IMR-90 (cell line): ENCODE measurements at regions not wholly inside any gene's neighbourhood (a gene's known extent, or its start where the extent isn't known, plus 50 kb on each side); places are given as distances from the start of the nearest gene placed in this dataset.
A peak's percentile ranks its signal among the peaks of the same experiment; 100 is the strongest.

Experiments
- ATAC-seq: fragments of 200-7000 bp; cut with Tn5 transposase; 2 replicates; pipeline ENCODE4 v1.9.1; 2020; ENCODE audit warnings: low read depth, mild to moderate bottlenecking, moderate library complexity
- BruUV-seq: library from RNA; stranded (reverse); fragments of 400-500 nt; replicated peaks from 2 replicates; lab custom pipeline; 2021; lab: Mats Ljungman, UMichigan
- CTCF ChIA-PET: fragments of 300-600 bp; formaldehyde crosslinking; extraction: SDS; loops from one replicate; lab custom pipeline; 2021; ENCODE audit warnings: antibody characterized with exemption; lab: Yijun Ruan, JAX
- POLR2A ChIA-PET: fragments of 300-600 bp; sonication (Branson Sonifier 250); formaldehyde crosslinking; loops from one replicate; lab custom pipeline; 2022; ENCODE audit warnings: antibody characterized with exemption; ENCODE audit not compliant: unreplicated experiment; lab: Charles Lee
- DNase-seq: peaks from one replicate; pipeline ENCODE4 v3.0.0; 2013
- H2AFZ ChIP-seq: replicated peaks from 2 replicates; pipeline ENCODE3; 2013; ENCODE audit warnings: low read length, mild to moderate bottlenecking; ENCODE audit not compliant: poor library complexity
- H2AK5ac ChIP-seq: 2 replicates; pipeline ENCODE4 v1.6.1; 2013; ENCODE audit warnings: low read depth, low read length, inconsistent platforms
- H2AK9ac ChIP-seq: replicated peaks from 2 replicates; pipeline ENCODE3; 2013; ENCODE audit warnings: mild to moderate bottlenecking, low read depth, low read length, moderate library complexity; ENCODE audit not compliant: poor library complexity
- H2BK120ac ChIP-seq: 2 replicates; pipeline ENCODE4 v1.6.1; 2013; ENCODE audit warnings: low read depth, low read length, inconsistent platforms
- H2BK15ac ChIP-seq: 3 replicates; pipeline ENCODE4 v1.6.1; 2013; ENCODE audit warnings: low read depth, low read length, inconsistent platforms
- H2BK20ac ChIP-seq: 2 replicates; pipeline ENCODE4 v1.6.1; 2013; ENCODE audit warnings: low read depth, mild to moderate bottlenecking, inconsistent platforms, low read length, moderate library complexity
- H2BK5ac ChIP-seq: 2 replicates; pipeline ENCODE4 v1.6.1; 2013; ENCODE audit warnings: mild to moderate bottlenecking, low read depth, low read length, inconsistent platforms; ENCODE audit not compliant: poor library complexity, severe bottlenecking
- H3K14ac ChIP-seq: replicated peaks from 2 replicates; pipeline ENCODE4 v1.6.1; 2013; ENCODE audit warnings: low read depth, low read length, inconsistent platforms
- H3K18ac ChIP-seq: 2 replicates; pipeline ENCODE4 v1.6.1; 2013; ENCODE audit warnings: low read depth, low read length, control low read depth
- H3K23ac ChIP-seq: 2 replicates; pipeline ENCODE4 v1.6.1; 2013; ENCODE audit warnings: low read depth, low read length, inconsistent platforms
- H3K27ac ChIP-seq: 2 replicates; pipeline ENCODE4 v1.5.1; 2013; ENCODE audit warnings: mild to moderate bottlenecking, control low read depth, low read length; ENCODE audit not compliant: insufficient read depth
- H3K27me3 ChIP-seq: 2 replicates; pipeline ENCODE4 v1.6.1; 2013; ENCODE audit warnings: low read length; ENCODE audit not compliant: control insufficient read depth, insufficient read depth
- H3K36me3 ChIP-seq: 2 replicates; pipeline ENCODE4 v1.6.1; 2013; ENCODE audit warnings: low read length, mixed read lengths; ENCODE audit not compliant: control insufficient read depth, insufficient read depth
- H3K4ac ChIP-seq: 2 replicates; pipeline ENCODE4 v1.6.1; 2013; ENCODE audit warnings: low read depth, low read length, inconsistent platforms
- H3K4me1 ChIP-seq: 2 replicates; pipeline ENCODE4 v1.6.1; 2013; ENCODE audit warnings: low read length, mixed read lengths; ENCODE audit not compliant: control insufficient read depth, insufficient read depth
- H3K4me2 ChIP-seq: 2 replicates; pipeline ENCODE4 v1.6.1; 2013; ENCODE audit warnings: low read depth, mild to moderate bottlenecking, control low read depth, low read length, moderate library complexity
- H3K4me3 ChIP-seq: 2 replicates; pipeline ENCODE4 v1.5.1; 2013; ENCODE audit warnings: low read depth, mild to moderate bottlenecking, control low read depth, low read length, moderate library complexity; ENCODE audit not compliant: insufficient read depth
- H3K56ac ChIP-seq: 2 replicates; pipeline ENCODE4 v1.6.1; 2013; ENCODE audit warnings: low read length, inconsistent platforms; ENCODE audit not compliant: insufficient read depth; ENCODE audit errors: extremely low read depth
- H3K79me1 ChIP-seq, 2 experiments: 2 replicates each; pipeline ENCODE4 v1.6.1; 2013; ENCODE audit warnings: low read length in 2 of 2, inconsistent platforms in 1 of 2, low read depth in 1 of 2
- H3K9ac ChIP-seq: 2 replicates; pipeline ENCODE4 v1.6.1; 2013; ENCODE audit warnings: low read depth, low read length, control low read depth
- H3K9me1 ChIP-seq: 2 replicates; pipeline ENCODE4 v1.6.1; 2013; ENCODE audit warnings: low read length, inconsistent platforms; ENCODE audit not compliant: insufficient read depth
- H3K9me3 ChIP-seq: 2 replicates; pipeline ENCODE4 v1.6.1; 2013; ENCODE audit warnings: low read length; ENCODE audit not compliant: control insufficient read depth, insufficient read depth
- H4K20me1 ChIP-seq: 2 replicates; pipeline ENCODE4 v1.6.1; 2013; ENCODE audit warnings: low read length, inconsistent platforms; ENCODE audit not compliant: insufficient read depth
- H4K5ac ChIP-seq: 2 replicates; pipeline ENCODE4 v1.6.1; 2013; ENCODE audit warnings: mild to moderate bottlenecking, low read depth, low read length, control low read depth
- H4K8ac ChIP-seq, 2 experiments: 2 replicates each; pipeline ENCODE4 v1.6.1; 2013; ENCODE audit warnings: low read depth in 2 of 2, low read length in 2 of 2, control low read depth in 1 of 2, inconsistent platforms in 1 of 2
- H4K91ac ChIP-seq: 2 replicates; pipeline ENCODE4 v1.6.1; 2013; ENCODE audit warnings: low read depth, low read length, inconsistent platforms; ENCODE audit not compliant: insufficient read depth
- BHLHE40 ChIP-seq: fragments of 150-350 bp; IDR thresholded peaks from 2 replicates; pipeline ENCODE4 v1.6.1; 2016; ENCODE audit warnings: mild to moderate bottlenecking, low read depth, low read length
- CEBPB ChIP-seq: IDR thresholded peaks from 2 replicates; pipeline ENCODE4 v1.6.1; 2012; ENCODE audit warnings: low read depth, low read length, improper control_type of control experiment
- CHD1 ChIP-seq: IDR thresholded peaks from 2 replicates; pipeline ENCODE4 v1.6.1; 2012; ENCODE audit warnings: low read depth, low read length, improper control_type of control experiment
- CTCF ChIP-seq: conservative IDR thresholded peaks from 2 replicates; pipeline ENCODE4 v1.5.1; 2012; ENCODE audit warnings: mild to moderate bottlenecking, low read depth, low read length, improper control_type of control experiment
- ELK1 ChIP-seq: fragments of 150-350 bp; IDR thresholded peaks from 2 replicates; pipeline ENCODE4 v1.6.1; 2016; ENCODE audit warnings: low read depth, mild to moderate bottlenecking, low read length, moderate library complexity, borderline replicate concordance
- FOS ChIP-seq: fragments of 150-350 bp; IDR thresholded peaks from 2 replicates; pipeline ENCODE4 v1.6.1; 2016; ENCODE audit warnings: low read depth, low read length
- MAFK ChIP-seq: IDR thresholded peaks from 2 replicates; pipeline ENCODE4 v1.6.1; 2012; ENCODE audit warnings: low read depth, low read length, improper control_type of control experiment
- MAZ ChIP-seq: IDR thresholded peaks from 2 replicates; pipeline ENCODE4 v1.6.1; 2012; ENCODE audit warnings: low read depth, mild to moderate bottlenecking, low read length, improper control_type of control experiment, moderate library complexity, borderline replicate concordance
- MXI1 ChIP-seq: IDR thresholded peaks from 2 replicates; pipeline ENCODE4 v1.6.1; 2012; ENCODE audit warnings: low read depth, mild to moderate bottlenecking, low read length, moderate library complexity, borderline replicate concordance
- NFE2L2 ChIP-seq: fragments of 150-350 bp; IDR thresholded peaks from 2 replicates; pipeline ENCODE4 v1.6.1; 2016; ENCODE audit warnings: low read depth, mild to moderate bottlenecking, low read length
- POLR2A ChIP-seq: IDR thresholded peaks from 2 replicates; pipeline ENCODE4 v1.6.1; 2012; ENCODE audit warnings: mild to moderate bottlenecking, low read depth, low read length
- RAD21 ChIP-seq: IDR thresholded peaks from 2 replicates; pipeline ENCODE4 v1.6.1; 2012; ENCODE audit warnings: low read length, improper control_type of control experiment
- RCOR1 ChIP-seq: IDR thresholded peaks from 2 replicates; pipeline ENCODE4 v1.6.1; 2012; ENCODE audit warnings: mild to moderate bottlenecking, low read length, improper control_type of control experiment; ENCODE audit not compliant: insufficient replicate concordance
- RFX5 ChIP-seq: IDR thresholded peaks from 2 replicates; pipeline ENCODE4 v1.8.0; 2012; ENCODE audit warnings: low read depth, mild to moderate bottlenecking, low read length, moderate library complexity
- SMC3 ChIP-seq: fragments of 150-350 bp; IDR thresholded peaks from 2 replicates; pipeline ENCODE4 v1.6.1; 2016; ENCODE audit warnings: low read depth, mild to moderate bottlenecking, antibody characterized with exemption, low read length, moderate library complexity
- USF2 ChIP-seq: fragments of 150-350 bp; IDR thresholded peaks from 2 replicates; pipeline ENCODE4 v1.6.1; 2017; ENCODE audit warnings: mild to moderate bottlenecking, antibody characterized with exemption, low read length, low read depth
- WGBS, 2 experiments: methylation state at CpG; one replicate each; pipeline versions ENCODE4 v1.1.5 to v1.1.7; 2013; ENCODE audit warnings: missing lambda C conversion rate in 2 of 2; ENCODE audit not compliant: insufficient read length in 1 of 2; ENCODE audit errors: extremely low coverage in 2 of 2; 5-methylcytosine and 5-hydroxymethylcytosine counted together
- dilution Hi-C: fragments of 300-500 bp; cut with HindIII; formaldehyde crosslinking; loops from one replicate; pipeline ENCODE4 v1.14.3; 2018; ENCODE audit warnings: low sequenced_read_pairs; ENCODE audit not compliant: unreplicated experiment
- in situ Hi-C: fragments of 300-500 bp; cut with MboI; formaldehyde crosslinking; loops from 3 replicates; pipeline ENCODE4 v1.14.3; 2019; ENCODE audit warnings: low sequenced_read_pairs, inconsistent platforms, mixed read lengths
- intact Hi-C: fragments of 100-400 bp; cut with micrococcal nuclease; formaldehyde crosslinking; loops from 2 replicates; pipeline ENCODE4 v1.10.0; 2022

- no peak overlapping the region for H3K23ac ChIP-seq
- H3K79me1 ChIP-seq = peaks cover 0 to 4% of the 10 kb centered on the region in 2 experiments; a peak in 1 of 4 replicates
- CTCF ChIA-PET = interaction anchor here (0.9 kb wide), 1 partner anchor 8 kb away, joined by 4 read pairs; no protein-coding TSS in a partner anchor
- no TSS peak for BruUV-seq
- no peaks in the 10 kb centered on the region for H3K9me3 ChIP-seq
- H2BK5ac ChIP-seq = no peak overlapping the region
- H4K5ac ChIP-seq = no peak overlapping the region
- no peak overlapping the region for H3K9ac ChIP-seq
- dilution Hi-C loops = no loop called here
- POLR2A ChIA-PET = no interaction called here
- H3K4me2 ChIP-seq = no peak overlapping the region
- DNase-seq = no peak
- 0 out of 2 replicates have a peak overlapping the region, but pooled peaks have one; percentile 15 for H3K4ac ChIP-seq
- no peak overlapping the region for H3K56ac ChIP-seq
- H3K4me1 ChIP-seq = peaks cover 23% of the 10 kb centered on the region
- intact Hi-C loops = no loop called here
- no peak overlapping the region for H3K4me3 ChIP-seq
- H3K18ac ChIP-seq = no peak overlapping the region
- no CpG with 5 or more reads among the region's 1 CpG for WGBS, 2 experiments
- H3K36me3 ChIP-seq = no peaks in the 10 kb centered on the region
- 0 out of 2 replicates have a peak overlapping the region, but pooled peaks have one; percentile 26 for H2BK20ac ChIP-seq
- in situ Hi-C loops = no loop called here
- ATAC-seq = no peak
- 0 out of 3 replicates have a peak overlapping the region, but pooled peaks have one; percentile 9 for H2BK15ac ChIP-seq
- H4K91ac ChIP-seq = no peak overlapping the region
- H3K27me3 ChIP-seq = no peaks in the 10 kb centered on the region
- peak overlapping the region; percentile 3; the same call in 1 of the 2 replicates for H2AK5ac ChIP-seq
- no peak overlapping the region for H3K14ac ChIP-seq
- H3K9me1 ChIP-seq = peaks cover 21% of the 10 kb centered on the region
- no peak overlapping the region for H4K8ac ChIP-seq
- H2BK120ac ChIP-seq = no peak overlapping the region
- H4K20me1 ChIP-seq = peaks cover 3% of the 10 kb centered on the region; the same call in 1 of the 2 replicates
- no peak overlapping the region for H3K27ac ChIP-seq
- H2AFZ ChIP-seq = no peak overlapping the region
- no peak for TF ChIP-seq CTCF
- TF ChIP-seq SMC3 = no peak
- TF ChIP-seq CHD1 = no peak
- no peak for TF ChIP-seq MAFK
- no peak for TF ChIP-seq POLR2A
- TF ChIP-seq RFX5 = no peak
- TF ChIP-seq CEBPB = no peak
- no peak for TF ChIP-seq RAD21
- TF ChIP-seq MAZ = no peak
- no peak for TF ChIP-seq BHLHE40
- no peak for TF ChIP-seq RCOR1
- no peak for TF ChIP-seq MXI1
- no peak for TF ChIP-seq NFE2L2
- TF ChIP-seq ELK1 = no peak
- no peak for TF ChIP-seq FOS
- no peak for TF ChIP-seq USF2
- no peak overlapping the region for H2AK9ac ChIP-seq
Measured at GRCh38 chr10:88113232-88113631, 249.8 kb downstream of the PTEN start.
